ENCODE measurements at regions not wholly inside any gene's neighbourhood (a gene's known extent, or its start where the extent isn't known, plus 50 kb on each side); places are given as distances from the start of the nearest gene placed in this dataset.
A peak's percentile ranks its signal among the peaks of the same experiment; 100 is the strongest.

- no TSS peak for BruUV-seq (replicated peaks)
Observed at GRCh38 chr20:11200423-11200822, 526.6 kb upstream of the JAG1 start.

GRCh38 chr20:11204926-11205768, 531.3 kb upstream of the JAG1 start:
- no peaks in the 10 kb centered on the region for H3K36me3 ChIP-seq (ENCODE audit: control insufficient read depth, insufficient read depth, low read length)
- ChIA-PET CTCF (interaction anchor here (1.0 kb wide), 1 partner anchor 56 kb away, joined by 3 read pairs; no protein-coding TSS in a partner anchor), POLR2A (no interaction called here)
- in situ Hi-C loops (cut with HindIII; ENCODE audit: low pct_unique_long_range_greater_than_20kb, low sequenced_read_pairs): no loop called here
- H3K4me1 ChIP-seq (ENCODE audit: control insufficient read depth, insufficient read depth, low read length): peaks cover 14% of the 10 kb centered on the region; the same call in 1 of the 2 replicates
- BruUV-seq (replicated peaks): no TSS peak
- ATAC-seq (peak; percentile 90), DNase-seq (ENCODE audit: low read depth, low spot score) (peak; percentile 85)
- TF ChIP-seq TCF7L2 (IDR thresholded peaks at IDR 0.05; ENCODE audit: low read depth, low read length): no peak
- no peak for TF ChIP-seq REST (IDR thresholded peaks at IDR 0.05; ENCODE audit: insufficient read depth in 1 of 2, low read depth in 2 of 2, low read length in 1 of 2)
- TF ChIP-seq CTCF (IDR thresholded peaks at IDR 0.05): peak; percentile 88
- no peak for TF ChIP-seq SIN3A (IDR thresholded peaks at IDR 0.05; ENCODE audit: borderline replicate concordance, insufficient read depth, low read depth, low read length)
- intact Hi-C loops (cut with micrococcal nuclease; ENCODE audit: unreplicated experiment): loop anchor here (5.0 kb wide), 1 partner anchor 67 kb away; no protein-coding TSS in a partner anchor
- no peak overlapping the region for H3K4me3 ChIP-seq (ENCODE audit: low read depth in 2 of 2, low read length in 2 of 2)
- H3K27me3 ChIP-seq (ENCODE audit: control insufficient read depth, insufficient read depth, low read length): no peaks in the 10 kb centered on the region
- no peak overlapping the region; the same call in 1 of the 2 replicates for H3K27ac ChIP-seq (ENCODE audit: low read length)
- H3K9me3 ChIP-seq (ENCODE audit: control insufficient read depth, insufficient read depth, low read depth, low read length): no peaks in the 10 kb centered on the region

More at GRCh38 chr20:11200423-11200822, 526.6 kb upstream of the JAG1 start:
- Histone ChIP-seq H3K27ac (ENCODE audit: low read length) (no peak overlapping the region), H3K27me3 (ENCODE audit: control insufficient read depth, insufficient read depth, low read length) (no peaks in the 10 kb centered on the region), H3K4me1 (ENCODE audit: control insufficient read depth, insufficient read depth, low read length) (peaks cover 3% of the 10 kb centered on the region; the same call in 1 of the 2 replicates), H3K9me3 (ENCODE audit: control insufficient read depth, insufficient read depth, low read depth, low read length) (no peaks in the 10 kb centered on the region), H3K36me3 (ENCODE audit: control insufficient read depth, insufficient read depth, low read length) (no peaks in the 10 kb centered on the region), H3K4me3 (ENCODE audit: low read depth in 2 of 2, low read length in 2 of 2) (no peak overlapping the region)
- DNase-seq (ENCODE audit: low read depth, low spot score): no peak
- in situ Hi-C loops (cut with HindIII; ENCODE audit: low pct_unique_long_range_greater_than_20kb, low sequenced_read_pairs): no loop called here
- intact Hi-C loops (cut with micrococcal nuclease; ENCODE audit: unreplicated experiment): no loop called here
- CTCF ChIA-PET: no interaction called here
- TF ChIP-seq CTCF (IDR thresholded peaks at IDR 0.05) (no peak), TCF7L2 (IDR thresholded peaks at IDR 0.05; ENCODE audit: low read depth, low read length) (no peak)
- ATAC-seq: no peak
- POLR2A ChIA-PET: no interaction called here

Data from Panc1 (cell line).